ENCODE measurements at regions not wholly inside any gene's neighbourhood (a gene's known extent, or its start where the extent isn't known, plus 50 kb on each side); places are given as distances from the start of the nearest gene placed in this dataset.

DNA sequence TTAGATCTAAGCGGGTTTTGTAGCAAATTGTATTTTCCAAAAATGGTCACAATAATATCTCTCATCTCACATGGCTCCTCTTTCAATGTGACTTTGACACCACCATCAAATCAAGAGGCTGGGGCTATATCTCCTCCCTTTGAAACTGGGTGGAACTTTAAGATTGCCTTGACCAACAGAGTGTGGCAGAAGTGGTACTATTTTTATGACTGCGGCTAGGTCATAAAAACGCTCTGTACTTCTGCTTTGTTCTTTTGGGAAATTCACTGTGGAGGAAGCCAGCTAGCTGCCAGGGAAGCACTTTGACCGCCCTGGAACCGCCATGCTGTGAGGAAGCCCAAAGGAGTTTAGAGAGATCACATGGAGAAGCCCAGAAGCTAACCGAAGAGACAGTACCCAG is 50.7 kb upstream of the ACOT11 start:
- DNase-seq (ENCODE audit: low spot score) = no peak

DNA sequence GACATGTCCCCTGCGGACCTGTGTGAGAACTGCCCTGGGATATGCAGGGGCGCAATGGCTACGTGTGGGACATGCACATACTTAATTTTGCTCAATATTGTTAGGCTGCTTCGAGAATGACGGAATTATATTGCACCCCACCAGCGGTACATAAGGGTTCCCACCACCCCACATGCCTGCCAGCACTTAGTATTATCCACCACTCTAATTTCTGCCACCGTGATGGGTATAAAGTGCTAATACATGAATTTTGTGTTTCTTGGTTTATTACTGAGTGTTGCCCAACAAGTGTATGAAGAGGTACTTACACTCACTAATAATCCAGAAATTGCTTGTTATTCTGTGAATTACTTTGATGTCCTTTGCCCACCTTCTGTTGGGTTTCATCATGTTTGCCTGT is 52.1 kb upstream of the ACOT11 start:
- no peak for DNase-seq (ENCODE audit: low spot score)

DNA sequence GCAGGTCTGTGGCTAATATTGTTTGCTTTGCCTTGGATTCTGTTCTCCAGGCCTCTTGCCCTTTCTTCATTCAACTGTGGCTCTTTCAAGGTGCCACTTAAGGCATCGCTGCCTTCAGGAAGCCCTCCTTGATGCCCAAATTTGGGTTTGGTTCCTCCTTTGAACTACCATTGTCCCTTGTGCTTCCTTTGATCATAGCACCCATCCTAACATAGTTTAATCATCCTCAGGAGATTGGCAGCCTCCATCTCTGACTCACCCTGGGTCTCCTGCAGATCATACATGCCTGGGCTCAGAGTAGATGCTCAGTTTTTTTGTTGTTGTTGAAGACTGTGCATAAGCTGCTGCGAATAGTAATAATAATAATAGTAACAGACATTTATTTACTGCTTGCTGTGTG is 54.4 kb upstream of the ACOT11 start:
- DNase-seq (ENCODE audit: low spot score) = no peak

DNA sequence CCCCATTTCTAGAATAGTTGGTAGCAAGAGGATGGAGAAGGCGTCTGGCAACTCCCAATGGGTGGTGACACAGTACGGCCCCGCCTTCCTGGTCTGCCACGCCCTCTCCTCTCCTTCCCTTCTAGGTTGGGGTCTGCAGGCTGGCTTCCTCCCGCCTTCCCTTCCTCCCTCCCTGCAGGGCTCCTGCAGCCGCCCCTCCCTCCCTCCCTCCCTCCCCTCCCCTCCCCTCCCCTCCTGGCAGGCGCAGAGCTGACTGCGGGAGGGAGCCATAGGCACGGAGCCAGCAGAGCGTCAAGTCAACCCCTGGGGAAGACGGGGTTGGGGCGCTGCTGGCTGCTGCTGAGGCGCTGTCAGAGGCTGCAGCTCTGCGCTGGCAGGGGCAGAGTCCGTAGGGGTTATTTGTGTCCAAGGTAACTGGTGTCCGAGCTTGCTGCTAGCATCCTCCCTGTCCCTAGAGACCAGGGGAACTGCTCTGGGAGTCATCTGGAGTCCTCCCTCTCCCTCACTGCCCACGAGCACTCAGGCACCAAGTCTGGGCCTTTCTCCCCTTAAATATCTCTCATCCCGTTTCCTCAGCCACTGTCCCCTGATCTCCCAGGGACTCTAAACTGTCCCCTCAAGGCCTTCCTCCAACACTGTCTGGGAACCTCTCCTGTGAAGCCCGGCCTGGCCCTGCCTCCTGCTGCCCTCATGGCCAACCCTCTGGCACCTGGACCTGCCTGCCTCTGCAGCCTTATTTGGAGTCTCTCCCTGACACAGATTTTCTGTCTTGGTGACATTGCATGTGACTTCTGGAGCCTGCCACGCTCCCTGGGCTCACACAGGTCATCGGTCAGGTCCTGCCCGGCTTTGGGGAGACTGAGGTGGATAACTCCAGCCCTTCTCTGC is 57.4 kb upstream of the ACOT11 start:
- no peak for DNase-seq (ENCODE audit: low spot score)

DNA sequence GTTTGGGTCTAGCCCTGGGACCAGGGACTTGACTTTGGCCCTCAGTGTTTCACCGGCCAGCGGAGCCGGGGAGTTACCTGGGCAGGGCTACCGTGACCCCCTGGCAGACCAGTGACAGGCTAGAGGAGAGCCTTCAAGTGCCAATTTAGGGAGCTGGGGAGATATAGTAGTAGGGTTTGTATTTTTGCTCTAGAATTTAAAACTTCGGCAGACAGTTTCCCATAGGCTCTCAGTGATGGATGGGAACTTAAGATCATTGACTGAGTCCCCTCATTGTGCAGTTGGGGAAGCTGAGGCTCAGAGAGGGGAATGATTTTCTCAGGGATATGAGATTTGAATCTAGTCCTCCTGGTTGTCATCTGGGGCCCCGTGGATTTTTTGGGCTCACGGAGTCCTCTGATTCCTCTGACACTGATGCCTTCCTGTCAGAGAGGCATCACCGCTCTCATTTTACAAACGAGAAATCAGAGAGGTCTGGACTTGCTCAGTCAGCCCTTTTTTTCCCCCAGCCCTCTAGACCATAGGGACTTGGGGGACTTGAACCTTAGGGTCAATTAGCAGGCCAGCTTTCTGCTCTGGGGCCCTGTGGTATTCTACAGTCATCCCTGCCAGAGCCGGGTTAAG is 58.3 kb upstream of the ACOT11 start:
- no peak for DNase-seq (ENCODE audit: low spot score)

DNA sequence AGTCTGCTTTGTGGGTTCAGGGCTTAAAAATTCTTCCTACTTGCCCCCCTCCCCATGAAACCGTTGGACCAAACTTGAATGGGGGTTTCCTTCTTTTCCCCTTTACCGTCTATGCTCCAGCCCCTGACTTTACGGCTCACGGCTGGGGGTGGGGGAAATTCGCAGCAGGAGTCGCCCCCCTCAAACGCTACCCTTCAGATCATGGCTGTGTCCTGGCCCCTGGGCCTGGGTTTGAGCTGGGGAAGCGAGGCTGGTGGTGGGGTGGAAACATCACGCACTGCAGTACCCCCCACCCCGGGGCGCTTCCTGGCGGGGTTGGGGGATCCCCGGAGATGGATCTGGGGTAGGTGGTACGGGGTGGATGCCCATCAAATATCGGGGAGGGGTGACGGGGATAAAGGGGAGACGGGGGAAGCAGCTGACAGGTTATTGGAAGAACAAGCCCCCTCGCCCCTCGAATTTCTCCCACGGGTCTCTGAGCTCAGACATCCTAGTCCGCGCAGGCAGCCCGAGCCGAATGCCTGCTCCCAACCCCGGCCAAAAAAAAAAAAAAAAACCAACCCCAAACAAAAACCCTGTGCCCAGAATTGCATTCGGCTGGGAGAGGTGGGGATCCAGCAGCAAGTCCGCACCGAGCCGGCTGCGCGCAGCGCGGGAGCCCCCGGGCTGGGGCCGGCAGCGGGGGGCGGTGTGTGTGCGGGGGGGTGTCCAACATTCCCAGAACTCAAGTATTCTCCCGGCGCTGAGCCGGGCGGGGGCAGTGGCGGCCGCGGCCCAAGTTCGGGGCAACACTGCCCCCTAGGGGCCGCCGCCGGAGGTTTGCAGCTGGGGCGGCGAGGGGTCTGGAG is 59.0 kb upstream of the ACOT11 start:
- DNase-seq (ENCODE audit: low spot score) = peak; percentile 59

GRCh38 chr1:54488065-54488750 is 59.8 kb upstream of the ACOT11 start:
- peak; percentile 83 for DNase-seq (ENCODE audit: low spot score)

DNA sequence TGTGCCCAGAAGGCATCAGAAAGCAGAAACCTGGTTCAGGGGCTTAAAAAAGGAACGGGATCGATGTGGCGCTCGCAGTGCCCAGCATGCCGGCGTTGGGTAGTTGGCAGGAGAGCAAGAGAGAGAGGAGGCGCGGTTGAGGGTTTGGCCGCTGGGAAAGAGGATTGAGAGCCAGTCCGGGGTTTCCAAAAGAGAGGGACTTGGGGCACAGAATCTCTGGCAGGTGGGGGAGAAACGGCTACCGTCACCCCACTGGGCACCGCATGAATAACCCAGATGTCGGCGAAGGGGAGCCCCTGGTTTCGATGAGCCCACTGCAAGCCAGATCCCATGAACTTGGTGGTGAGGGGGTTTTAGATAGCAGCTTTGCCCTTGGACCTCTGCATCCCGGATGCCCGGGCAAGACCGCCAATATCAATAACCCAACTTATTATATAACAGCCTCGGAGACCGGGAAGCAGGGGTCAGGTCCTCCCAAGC is 60.4 kb upstream of the ACOT11 start:
- no peak for DNase-seq (ENCODE audit: low spot score)

DNA sequence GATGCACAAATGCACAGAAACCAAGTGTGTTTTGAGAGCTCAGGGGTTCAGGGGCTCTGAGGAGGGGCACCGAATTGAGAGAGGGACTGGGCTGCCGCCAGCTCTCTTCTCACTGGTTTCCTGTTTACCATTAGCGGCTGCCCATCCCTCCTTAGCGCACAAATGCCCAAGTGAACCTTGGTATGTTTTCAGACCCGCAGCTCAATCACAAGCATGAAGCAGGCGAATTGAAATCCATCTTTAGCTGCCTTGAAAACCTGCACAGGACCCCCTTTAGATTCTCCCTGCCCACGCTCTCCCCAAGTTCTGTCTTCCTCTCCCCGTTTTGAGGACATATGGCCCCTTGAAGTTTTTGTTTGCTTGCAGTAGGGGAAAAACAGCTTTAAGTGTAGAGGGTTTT is 61.1 kb upstream of the ACOT11 start:
- DNase-seq (ENCODE audit: low spot score) = no peak

GRCh38 chr1:54485416-54485815 is 62.6 kb upstream of the ACOT11 start:
- DNase-seq (ENCODE audit: low spot score) = no peak

GRCh38 chr1:54483875-54484437 is 64.1 kb upstream of the ACOT11 start:
- no peak for DNase-seq (ENCODE audit: low spot score)

- peak; percentile 29 for DNase-seq (ENCODE audit: low spot score)
Observed at GRCh38 chr1:54481201-54481884, 66.7 kb upstream of the ACOT11 start.

DNA sequence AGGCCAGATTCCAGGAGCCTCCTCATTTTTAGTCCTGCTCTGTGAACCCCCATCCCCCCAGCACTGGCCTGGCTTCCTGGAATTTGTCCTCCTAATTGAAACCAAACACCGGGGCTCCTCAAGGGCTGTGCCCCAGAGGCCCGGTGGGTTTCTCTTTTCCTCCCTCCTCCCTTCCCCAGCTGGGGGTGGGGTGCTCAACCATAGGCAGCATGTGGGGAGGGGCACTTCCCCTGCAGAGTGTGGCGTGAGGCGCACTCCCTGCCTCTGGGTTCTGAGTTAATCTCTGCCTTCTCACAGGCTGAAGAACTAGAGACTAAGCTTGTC is 67.5 kb upstream of the ACOT11 start:
- DNase-seq (ENCODE audit: low spot score) = peak; percentile 43

DNA sequence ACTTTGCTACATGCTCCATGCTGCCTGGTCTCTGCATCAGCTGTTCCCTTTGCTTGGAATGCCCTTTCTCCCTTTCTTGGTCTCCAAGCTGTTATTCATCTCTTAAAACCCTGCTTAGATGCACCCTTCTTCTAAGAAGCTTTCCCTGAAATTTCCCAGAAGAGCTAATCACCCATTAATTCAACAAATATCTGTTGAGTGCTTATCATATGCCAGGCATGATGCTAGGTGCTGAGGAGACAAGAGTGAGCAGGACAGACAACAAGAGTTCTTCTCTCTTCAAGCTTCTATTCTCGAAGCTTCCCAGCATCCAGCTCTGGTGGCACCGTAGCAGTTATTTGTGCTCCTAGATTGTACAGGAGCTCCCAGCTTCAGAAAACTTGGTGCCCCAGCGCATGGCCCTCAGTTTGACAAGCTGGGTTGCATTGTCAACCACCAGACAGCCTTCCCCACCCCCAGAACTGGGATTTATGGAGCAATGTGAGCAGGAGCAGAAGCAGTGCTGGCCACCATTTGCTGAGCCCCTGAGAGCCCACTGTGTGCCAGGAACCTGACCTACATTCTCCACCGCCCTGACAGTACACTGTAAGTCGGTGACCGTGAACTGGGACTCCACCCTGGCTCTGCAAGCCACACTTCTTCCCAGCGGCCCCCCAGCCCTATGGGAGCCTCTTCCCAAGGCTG is 68.0 kb upstream of the ACOT11 start:
- DNase-seq (ENCODE audit: low spot score) = no peak

DNA sequence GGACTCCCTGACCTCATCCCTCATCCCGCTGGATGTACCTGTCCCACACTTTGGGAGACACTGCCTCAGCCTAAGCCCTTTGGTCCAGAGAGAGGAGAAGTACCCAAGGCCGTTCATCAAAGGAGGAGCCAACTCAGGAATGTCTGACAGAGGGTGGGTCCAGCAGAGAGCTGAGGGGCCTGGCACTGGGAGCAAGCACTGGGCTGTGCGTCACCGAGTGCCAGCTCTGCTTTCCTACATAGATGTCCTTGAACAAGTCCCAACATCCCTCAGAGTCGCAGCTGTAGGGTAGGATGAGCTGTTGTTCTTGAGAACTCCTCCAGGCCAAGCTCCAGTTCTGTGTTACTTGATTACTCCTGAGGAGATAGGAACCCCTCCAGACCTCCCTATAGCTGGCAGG is 68.8 kb upstream of the ACOT11 start:
- DNase-seq (ENCODE audit: low spot score) = no peak

DNA sequence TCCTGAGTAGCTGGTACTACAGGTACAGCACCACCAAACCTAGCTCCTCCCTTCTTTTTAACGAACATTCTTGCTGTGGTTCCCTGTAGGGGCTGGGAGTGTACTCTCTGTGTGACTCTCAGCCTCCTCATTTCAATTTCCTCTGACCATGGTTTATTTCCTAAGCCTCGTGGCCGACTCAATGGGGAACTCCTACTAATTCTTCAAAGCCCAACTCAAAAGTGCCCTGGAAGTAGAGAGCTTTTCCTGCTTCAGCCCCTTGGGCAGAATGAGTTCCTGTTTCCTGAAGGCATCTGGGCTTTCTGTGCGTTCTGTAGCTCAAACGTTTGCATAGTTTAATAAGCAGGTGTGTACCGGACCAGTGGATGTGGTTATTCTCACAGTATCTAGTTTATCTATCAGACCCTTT is 70.9 kb upstream of the ACOT11 start:
- no peak for DNase-seq (ENCODE audit: low spot score)

- no peak for DNase-seq (ENCODE audit: low spot score)
Observed at GRCh38 chr1:54476530-54477109, 70.4 kb upstream of the SSBP3 start.

DNA sequence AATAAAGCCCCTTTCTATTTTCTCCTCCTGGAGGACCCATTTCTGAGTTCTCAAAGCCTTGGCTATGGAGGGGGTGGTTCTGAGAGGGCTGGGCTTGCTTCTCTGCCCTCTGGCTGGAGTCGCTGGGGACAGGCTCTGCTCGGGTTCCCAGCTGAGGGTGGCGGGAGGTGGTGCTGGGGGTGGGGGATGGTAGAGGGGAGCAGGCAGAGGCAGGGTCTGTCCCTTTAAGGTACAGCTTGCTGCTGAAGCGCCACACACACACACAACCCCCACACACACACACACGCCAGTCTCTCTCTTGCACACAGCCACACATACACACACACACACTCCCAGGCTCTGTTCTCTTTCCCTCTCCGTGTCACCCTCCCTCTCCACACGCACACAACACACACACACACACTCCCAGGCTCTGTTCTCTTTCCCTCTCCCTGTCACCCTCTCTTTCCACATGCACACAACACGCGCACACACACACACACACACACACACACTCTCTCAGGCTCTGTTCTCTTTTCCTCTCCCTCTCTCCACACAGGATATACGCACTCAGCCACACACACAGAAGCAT is 69.8 kb upstream of the SSBP3 start:
- no peak for DNase-seq (ENCODE audit: low spot score)

DNA sequence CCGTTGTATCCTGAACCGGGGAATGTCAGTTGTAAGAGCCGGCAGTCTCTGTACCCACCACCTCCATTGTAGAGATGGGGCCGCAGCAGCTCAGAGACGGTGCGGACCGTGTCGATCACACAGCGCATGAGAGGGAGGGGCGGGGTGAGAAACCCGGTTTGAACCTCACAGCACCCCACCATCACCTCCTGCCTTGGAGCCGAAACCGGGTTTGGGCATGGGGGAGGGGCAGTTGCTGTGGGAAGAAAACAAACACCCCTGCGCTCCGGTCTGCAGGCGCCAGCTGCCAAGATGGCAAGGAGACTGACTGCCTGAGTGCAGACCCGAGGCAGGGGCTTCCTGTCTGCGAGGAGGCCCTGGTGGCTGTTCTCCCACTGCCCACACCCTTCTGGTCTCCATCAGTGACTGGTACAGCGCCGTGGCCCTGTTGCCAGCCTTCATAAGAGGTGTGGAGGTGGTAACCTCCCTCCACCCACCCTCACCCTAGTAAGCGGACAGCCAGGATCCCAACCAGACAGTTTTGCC is 69.2 kb upstream of the SSBP3 start:
- DNase-seq (ENCODE audit: low spot score) = peak; percentile 67

All from CD4-positive, alpha-beta T cell treated with Interleukin-6 at 100 ng/mL for 8 hours (primary cell).